ENCODE measurements at regions not wholly inside any gene's neighbourhood (a gene's known extent, or its start where the extent isn't known, plus 50 kb on each side); places are given as distances from the start of the nearest gene placed in this dataset.

GRCh38 chr17:33964344-33964979 is 290.6 kb upstream of the CCL2 start:
- Mint-ChIP-seq H3K4me3 (ENCODE audit: unreplicated experiment) (no peak overlapping the region), H3K27me3 (ENCODE audit: unreplicated experiment) (peaks cover 5% of the 10 kb centered on the region), H3K9me3 (ENCODE audit: unreplicated experiment) (peaks cover 10% of the 10 kb centered on the region), H3K27ac (ENCODE audit: unreplicated experiment) (no peak overlapping the region), H3K36me3 (ENCODE audit: unreplicated experiment) (peaks cover 5% of the 10 kb centered on the region), H3K4me1 (ENCODE audit: low read depth, unreplicated experiment) (peaks cover 26% of the 10 kb centered on the region)
- TF ChIP-seq CTCF (IDR thresholded peaks at IDR 0.05; ENCODE audit: partially characterized antibody, unreplicated experiment): no peak
- DNase-seq: no peak

DNA sequence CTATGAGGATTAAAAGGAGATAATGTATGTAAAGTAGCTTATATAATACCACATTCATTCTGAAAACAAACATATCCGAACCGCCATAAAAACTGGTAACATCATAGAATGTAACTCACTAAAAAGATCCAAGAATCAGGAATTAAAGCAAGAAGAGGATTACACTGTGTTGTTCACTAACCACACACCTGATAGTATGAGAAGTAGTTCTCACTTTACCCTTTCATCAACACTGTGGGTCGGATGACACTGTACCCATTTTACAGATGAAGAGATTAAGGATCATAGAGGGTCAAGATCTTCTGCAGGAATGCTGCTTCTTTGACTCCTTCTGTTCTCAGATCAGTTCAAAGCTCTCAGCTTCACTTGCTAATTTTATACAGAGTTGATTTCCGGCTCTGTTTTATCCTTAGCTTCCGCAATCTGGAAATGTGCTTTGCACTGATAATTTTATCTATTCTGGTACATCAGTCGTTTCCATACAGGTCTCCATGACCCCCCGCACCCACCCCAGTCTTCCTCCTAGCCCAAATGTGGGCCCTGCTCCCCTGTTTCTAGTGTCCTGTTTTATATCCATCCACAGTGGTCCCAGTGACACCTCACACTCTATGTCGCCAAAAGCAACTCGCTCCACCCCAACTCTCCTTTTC is 288.6 kb upstream of the CCL2 start:
- Mint-ChIP-seq H3K36me3 (ENCODE audit: unreplicated experiment) (no peaks in the 10 kb centered on the region), H3K4me1 (ENCODE audit: low read depth, unreplicated experiment) (peaks cover 27% of the 10 kb centered on the region), H3K9me3 (ENCODE audit: unreplicated experiment) (peaks cover 10% of the 10 kb centered on the region), H3K27ac (ENCODE audit: unreplicated experiment) (no peak overlapping the region), H3K27me3 (ENCODE audit: unreplicated experiment) (peaks cover 7% of the 10 kb centered on the region), H3K4me3 (ENCODE audit: unreplicated experiment) (no peak overlapping the region)
- DNase-seq: no peak
- no peak for TF ChIP-seq CTCF (IDR thresholded peaks at IDR 0.05; ENCODE audit: partially characterized antibody, unreplicated experiment)

- peaks cover 10% of the 10 kb centered on the region for H3K9me3 Mint-ChIP-seq (ENCODE audit: unreplicated experiment)
- H3K4me3 Mint-ChIP-seq (ENCODE audit: unreplicated experiment): peak overlapping the region; percentile 26
- H3K36me3 Mint-ChIP-seq (ENCODE audit: unreplicated experiment): no peaks in the 10 kb centered on the region
- H3K27ac Mint-ChIP-seq (ENCODE audit: unreplicated experiment): peak overlapping the region; percentile 96
- DNase-seq: no peak
- peaks cover 5% of the 10 kb centered on the region for H3K27me3 Mint-ChIP-seq (ENCODE audit: unreplicated experiment)
- TF ChIP-seq CTCF (IDR thresholded peaks at IDR 0.05; ENCODE audit: partially characterized antibody, unreplicated experiment): no peak
- H3K4me1 Mint-ChIP-seq (ENCODE audit: low read depth, unreplicated experiment): peaks cover 27% of the 10 kb centered on the region
Observed at GRCh38 chr17:33967608-33968349, 287.3 kb upstream of the CCL2 start.

DNA sequence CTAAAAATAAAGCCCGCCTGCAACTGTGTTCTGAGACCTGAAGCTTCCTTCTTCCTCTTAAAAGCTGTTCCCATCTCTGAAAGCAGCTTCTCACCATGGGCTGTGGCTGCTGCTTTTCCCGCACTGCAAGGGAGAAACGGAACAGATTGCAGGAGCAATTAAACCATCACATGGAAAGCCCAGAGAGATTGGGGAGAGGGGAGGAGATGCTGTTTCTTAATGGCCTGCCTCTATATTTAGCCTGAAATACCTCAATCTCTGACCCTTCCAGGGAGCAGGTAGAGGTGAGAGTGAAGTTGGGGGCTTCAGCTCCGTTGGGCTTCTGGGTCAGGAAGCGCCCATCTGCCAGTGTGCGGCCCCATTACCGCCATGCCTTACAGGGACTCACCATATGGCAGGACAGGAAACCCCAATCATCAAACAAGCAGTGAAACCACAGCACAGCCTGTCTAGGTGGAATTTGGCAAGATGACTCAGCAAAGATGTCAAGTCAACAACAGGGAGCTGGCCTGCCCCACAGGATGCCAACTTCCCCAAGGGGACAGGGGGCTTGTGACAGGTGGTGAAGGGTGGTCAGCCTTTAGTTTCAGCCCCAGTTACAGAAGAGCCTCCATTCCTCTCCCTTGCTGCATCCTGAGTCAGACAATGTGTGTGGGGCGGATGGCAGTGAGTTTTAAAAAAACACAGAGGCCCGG is 286.6 kb upstream of the CCL2 start:
- H3K4me3 Mint-ChIP-seq (ENCODE audit: unreplicated experiment): peak overlapping the region; percentile 26
- peaks cover 10% of the 10 kb centered on the region for H3K9me3 Mint-ChIP-seq (ENCODE audit: unreplicated experiment)
- DNase-seq: peak; percentile 23
- H3K27ac Mint-ChIP-seq (ENCODE audit: unreplicated experiment): peak overlapping the region; percentile 96
- H3K36me3 Mint-ChIP-seq (ENCODE audit: unreplicated experiment): no peaks in the 10 kb centered on the region
- peaks cover 26% of the 10 kb centered on the region for H3K4me1 Mint-ChIP-seq (ENCODE audit: low read depth, unreplicated experiment)
- no peak for TF ChIP-seq CTCF (IDR thresholded peaks at IDR 0.05; ENCODE audit: partially characterized antibody, unreplicated experiment)
- peaks cover 5% of the 10 kb centered on the region for H3K27me3 Mint-ChIP-seq (ENCODE audit: unreplicated experiment)

Data from glutamatergic neuron (in vitro differentiated cells).